ENCODE measurements at regions not wholly inside any gene's neighbourhood (a gene's known extent, or its start where the extent isn't known, plus 50 kb on each side); places are given as distances from the start of the nearest gene placed in this dataset.

DNA sequence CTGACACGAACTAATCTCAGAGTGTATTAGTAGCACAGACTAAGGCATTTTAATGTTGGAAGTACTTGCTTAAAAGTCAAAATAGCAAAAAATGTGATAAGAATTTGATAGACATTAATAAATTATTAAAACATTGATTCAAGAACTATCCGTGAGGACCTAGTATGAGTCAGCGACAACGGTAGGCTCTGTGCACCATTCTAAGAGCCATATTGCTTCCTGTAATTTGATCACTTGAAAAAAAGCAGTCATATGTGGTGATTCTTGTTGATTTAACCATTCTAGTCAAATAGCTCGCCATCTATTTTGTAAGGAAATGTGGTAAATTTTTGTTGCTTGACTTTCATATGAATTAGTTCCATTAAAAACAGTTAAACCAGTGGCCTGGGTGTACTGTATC, 534.9 kb upstream of the ARRDC4 start:
- no peaks in the 10 kb centered on the region for H3K9me2 ChIP-seq (replicated peaks; ENCODE audit: insufficient read depth)
- H3K27me3 ChIP-seq = no peaks in the 10 kb centered on the region
- H4K20me1 ChIP-seq (ENCODE audit: insufficient read depth, poor library complexity, severe bottlenecking) = no peaks in the 10 kb centered on the region
- TF ChIP-seq, protein P1, sequence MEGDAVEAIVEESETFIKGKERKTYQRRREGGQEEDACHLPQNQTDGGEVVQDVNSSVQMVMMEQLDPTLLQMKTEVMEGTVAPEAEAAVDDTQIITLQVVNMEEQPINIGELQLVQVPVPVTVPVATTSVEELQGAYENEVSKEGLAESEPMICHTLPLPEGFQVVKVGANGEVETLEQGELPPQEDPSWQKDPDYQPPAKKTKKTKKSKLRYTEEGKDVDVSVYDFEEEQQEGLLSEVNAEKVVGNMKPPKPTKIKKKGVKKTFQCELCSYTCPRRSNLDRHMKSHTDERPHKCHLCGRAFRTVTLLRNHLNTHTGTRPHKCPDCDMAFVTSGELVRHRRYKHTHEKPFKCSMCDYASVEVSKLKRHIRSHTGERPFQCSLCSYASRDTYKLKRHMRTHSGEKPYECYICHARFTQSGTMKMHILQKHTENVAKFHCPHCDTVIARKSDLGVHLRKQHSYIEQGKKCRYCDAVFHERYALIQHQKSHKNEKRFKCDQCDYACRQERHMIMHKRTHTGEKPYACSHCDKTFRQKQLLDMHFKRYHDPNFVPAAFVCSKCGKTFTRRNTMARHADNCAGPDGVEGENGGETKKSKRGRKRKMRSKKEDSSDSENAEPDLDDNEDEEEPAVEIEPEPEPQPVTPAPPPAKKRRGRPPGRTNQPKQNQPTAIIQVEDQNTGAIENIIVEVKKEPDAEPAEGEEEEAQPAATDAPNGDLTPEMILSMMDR (IDR thresholded peaks at IDR 0.05; ENCODE audit: poor library complexity) = no peak
- TF ChIP-seq EZH2 (IDR thresholded peaks at IDR 0.05; ENCODE audit: borderline replicate concordance) (no peak), EZH2phosphoT487 (IDR thresholded peaks at IDR 0.05; ENCODE audit: low read depth, severe bottlenecking, unreplicated experiment) (no peak)
- H3K9me3 ChIP-seq (ENCODE audit: low read depth) = no peaks in the 10 kb centered on the region
- H3K4me3 ChIP-seq = no peak overlapping the region
- DNase-seq (ENCODE audit: low spot score) = no peak
- no peaks in the 10 kb centered on the region for H3K4me1 ChIP-seq (ENCODE audit: insufficient read depth)
- no peak overlapping the region for H3K4me2 ChIP-seq
- 89% methylated on average over 5 of the region's 5 CpGs for WGBS (ENCODE audit: low lambda C conversion rate, missing lambda C conversion rate)
- H3K27ac ChIP-seq = no peak overlapping the region
- H3K79me2 ChIP-seq = no peaks in the 10 kb centered on the region
- H3K36me3 ChIP-seq (replicated peaks; ENCODE audit: insufficient read depth, low read depth) = no peaks in the 10 kb centered on the region
- no peak overlapping the region for H2AFZ ChIP-seq

DNA sequence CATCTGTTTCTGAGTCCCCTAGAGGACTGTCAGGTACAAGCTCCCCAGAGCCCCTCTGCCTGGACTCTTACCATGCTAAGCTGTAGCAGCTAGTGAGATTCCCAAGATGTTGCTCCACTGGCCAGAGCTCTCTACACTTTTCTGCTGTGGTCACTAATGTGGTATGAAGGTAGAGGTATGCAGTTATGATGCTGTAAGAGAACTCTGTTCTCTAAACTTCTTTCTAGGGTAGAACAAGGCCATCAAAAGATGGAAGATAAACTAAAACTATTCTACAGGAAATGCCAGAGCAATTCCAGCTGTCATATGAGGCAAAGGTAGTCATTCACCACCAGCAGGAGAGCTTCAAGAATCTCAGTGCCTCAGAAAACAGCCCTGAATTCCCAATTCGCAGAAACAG, 517.4 kb upstream of the ARRDC4 start:
- TF ChIP-seq, protein P1 (IDR thresholded peaks at IDR 0.05; ENCODE audit: poor library complexity) = no peak
- TF ChIP-seq EZH2 (IDR thresholded peaks at IDR 0.05; ENCODE audit: borderline replicate concordance) (no peak), EZH2phosphoT487 (IDR thresholded peaks at IDR 0.05; ENCODE audit: low read depth, severe bottlenecking, unreplicated experiment) (no peak)
- no peaks in the 10 kb centered on the region for H3K9me2 ChIP-seq (replicated peaks; ENCODE audit: insufficient read depth)
- H3K4me3 ChIP-seq = no peak overlapping the region
- H3K9me3 ChIP-seq (ENCODE audit: low read depth) = no peaks in the 10 kb centered on the region
- no peak overlapping the region for H3K4me2 ChIP-seq
- no peak overlapping the region for H2AFZ ChIP-seq
- no peaks in the 10 kb centered on the region for H3K36me3 ChIP-seq (replicated peaks; ENCODE audit: insufficient read depth, low read depth)
- no peaks in the 10 kb centered on the region for H3K27me3 ChIP-seq
- H3K27ac ChIP-seq = no peak overlapping the region
- H3K79me2 ChIP-seq = no peaks in the 10 kb centered on the region
- WGBS (ENCODE audit: low lambda C conversion rate, missing lambda C conversion rate) = 74% methylated on average over 1 of the region's 1 CpG
- H3K4me1 ChIP-seq (ENCODE audit: insufficient read depth) = no peaks in the 10 kb centered on the region
- no peaks in the 10 kb centered on the region for H4K20me1 ChIP-seq (ENCODE audit: insufficient read depth, poor library complexity, severe bottlenecking)
- no peak for DNase-seq (ENCODE audit: low spot score)

DNA sequence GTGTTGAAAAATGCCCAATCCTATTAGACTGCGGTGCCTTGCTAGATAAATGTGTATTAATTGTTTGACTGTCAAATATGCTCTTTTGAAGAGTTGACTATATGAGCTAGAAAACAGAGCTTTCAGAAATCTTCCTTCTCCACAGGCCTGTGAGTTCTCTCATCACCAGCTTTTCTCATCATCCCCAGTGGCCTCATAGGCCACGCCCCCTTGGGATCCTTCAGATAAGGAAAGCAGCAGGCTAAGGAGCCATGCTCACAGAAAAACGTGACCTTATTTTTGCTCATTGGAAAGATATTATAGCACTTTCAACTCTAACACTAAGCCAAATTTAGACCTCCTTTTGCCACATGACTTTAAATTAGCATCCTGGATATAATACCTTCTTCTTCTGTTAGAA, 514.4 kb upstream of the ARRDC4 start:
- no peaks in the 10 kb centered on the region for H4K20me1 ChIP-seq (ENCODE audit: insufficient read depth, poor library complexity, severe bottlenecking)
- no peak overlapping the region for H2AFZ ChIP-seq
- TF ChIP-seq, protein P1 (IDR thresholded peaks at IDR 0.05; ENCODE audit: poor library complexity) = no peak
- TF ChIP-seq EZH2 (IDR thresholded peaks at IDR 0.05; ENCODE audit: borderline replicate concordance) (no peak), EZH2phosphoT487 (IDR thresholded peaks at IDR 0.05; ENCODE audit: low read depth, severe bottlenecking, unreplicated experiment) (no peak)
- H3K4me2 ChIP-seq = no peak overlapping the region
- no peaks in the 10 kb centered on the region for H3K9me2 ChIP-seq (replicated peaks; ENCODE audit: insufficient read depth)
- no peaks in the 10 kb centered on the region for H3K9me3 ChIP-seq (ENCODE audit: low read depth)
- no peaks in the 10 kb centered on the region for H3K36me3 ChIP-seq (replicated peaks; ENCODE audit: insufficient read depth, low read depth)
- H3K4me3 ChIP-seq = no peak overlapping the region
- H3K4me1 ChIP-seq (ENCODE audit: insufficient read depth) = no peaks in the 10 kb centered on the region
- no peaks in the 10 kb centered on the region for H3K27me3 ChIP-seq
- peak; percentile 9 for DNase-seq (ENCODE audit: low spot score)
- no peaks in the 10 kb centered on the region for H3K79me2 ChIP-seq
- 73% methylated on average over 3 of the region's 3 CpGs for WGBS (ENCODE audit: low lambda C conversion rate, missing lambda C conversion rate)
- H3K27ac ChIP-seq = no peak overlapping the region
